ENCODE measurements at regions not wholly inside any gene's neighbourhood (a gene's known extent, or its start where the extent isn't known, plus 50 kb on each side); places are given as distances from the start of the nearest gene placed in this dataset.

DNA sequence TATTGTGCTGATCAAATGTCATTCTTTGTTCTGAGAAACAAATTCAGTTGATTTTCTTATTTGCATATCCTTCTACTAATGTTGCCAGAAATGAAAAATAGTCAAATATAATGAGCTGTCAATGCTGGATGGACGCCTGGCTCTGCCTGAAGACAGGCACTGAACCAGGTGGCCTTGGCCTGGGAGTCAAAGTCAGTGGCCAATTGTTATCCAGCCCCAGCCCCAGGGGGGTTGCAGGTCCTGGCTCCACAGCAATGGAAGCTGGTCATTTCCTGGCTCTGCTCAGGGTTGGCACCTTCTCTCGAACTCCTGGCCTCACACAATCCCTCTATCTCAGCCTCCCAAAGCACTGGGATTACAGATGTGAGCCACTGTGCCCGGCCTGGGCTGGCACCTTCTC lies 176.8 kb upstream of the GLI2 start:
- H3F3A ChIP-seq (ENCODE audit: low read depth), result no peaks in the 10 kb centered on the region
- H3K9me3 Mint-ChIP-seq, result no peaks in the 10 kb centered on the region
- H3K36me3 ChIP-seq, result no peaks in the 10 kb centered on the region
- H3K27ac ChIP-seq, result no peak overlapping the region
- no peak overlapping the region for H3K27ac Mint-ChIP-seq
- peaks cover 12% of the 10 kb centered on the region for H3K4me1 Mint-ChIP-seq
- no peak overlapping the region for H3K9ac ChIP-seq
- TF ChIP-seq EZH2 (IDR thresholded peaks at IDR 0.05) (no peak), EZH2phosphoT487 (IDR thresholded peaks at IDR 0.05) (no peak)
- TF ChIP-seq, protein P1, sequence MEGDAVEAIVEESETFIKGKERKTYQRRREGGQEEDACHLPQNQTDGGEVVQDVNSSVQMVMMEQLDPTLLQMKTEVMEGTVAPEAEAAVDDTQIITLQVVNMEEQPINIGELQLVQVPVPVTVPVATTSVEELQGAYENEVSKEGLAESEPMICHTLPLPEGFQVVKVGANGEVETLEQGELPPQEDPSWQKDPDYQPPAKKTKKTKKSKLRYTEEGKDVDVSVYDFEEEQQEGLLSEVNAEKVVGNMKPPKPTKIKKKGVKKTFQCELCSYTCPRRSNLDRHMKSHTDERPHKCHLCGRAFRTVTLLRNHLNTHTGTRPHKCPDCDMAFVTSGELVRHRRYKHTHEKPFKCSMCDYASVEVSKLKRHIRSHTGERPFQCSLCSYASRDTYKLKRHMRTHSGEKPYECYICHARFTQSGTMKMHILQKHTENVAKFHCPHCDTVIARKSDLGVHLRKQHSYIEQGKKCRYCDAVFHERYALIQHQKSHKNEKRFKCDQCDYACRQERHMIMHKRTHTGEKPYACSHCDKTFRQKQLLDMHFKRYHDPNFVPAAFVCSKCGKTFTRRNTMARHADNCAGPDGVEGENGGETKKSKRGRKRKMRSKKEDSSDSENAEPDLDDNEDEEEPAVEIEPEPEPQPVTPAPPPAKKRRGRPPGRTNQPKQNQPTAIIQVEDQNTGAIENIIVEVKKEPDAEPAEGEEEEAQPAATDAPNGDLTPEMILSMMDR (IDR thresholded peaks at IDR 0.05), result no peak
- DNase-seq (ENCODE audit: low spot score), result no peak
- no peak overlapping the region for H3K4me2 ChIP-seq
- no peak overlapping the region for H3K4me3 ChIP-seq
- no peaks in the 10 kb centered on the region for H3K36me3 Mint-ChIP-seq
- H3K4me1 ChIP-seq, result no peaks in the 10 kb centered on the region
- peaks cover 43% of the 10 kb centered on the region for H3K27me3 ChIP-seq
- H3K9me3 ChIP-seq (ENCODE audit: low read depth), result no peaks in the 10 kb centered on the region
- no peaks in the 10 kb centered on the region for H4K20me1 ChIP-seq (ENCODE audit: low read depth)
- H3K79me2 ChIP-seq (ENCODE audit: low read depth), result no peaks in the 10 kb centered on the region
- peaks cover 26% of the 10 kb centered on the region for H3K27me3 Mint-ChIP-seq (ENCODE audit: insufficient read depth, low read depth)
- H2AFZ ChIP-seq (replicated peaks), result no peak overlapping the region
- H3K4me3 Mint-ChIP-seq, result no peak overlapping the region

DNA sequence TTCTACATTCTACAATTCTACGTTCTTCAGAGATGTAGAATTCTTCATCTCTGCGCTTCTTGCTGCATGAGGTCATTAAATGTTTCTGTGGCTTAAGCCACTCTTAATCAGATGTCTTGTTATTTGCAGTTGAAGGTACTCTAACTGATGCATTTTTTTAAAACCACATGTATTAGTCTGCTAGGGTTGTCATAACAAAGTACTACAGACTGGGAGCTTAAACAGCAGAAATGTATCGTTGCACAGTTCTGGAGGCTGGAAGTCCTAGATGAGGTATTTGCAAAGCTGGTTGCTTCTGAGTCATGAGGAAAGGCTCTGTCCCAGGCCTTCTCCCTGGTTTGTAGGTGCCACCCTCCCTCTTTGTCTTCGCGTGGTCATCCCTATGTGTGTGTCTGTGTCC lies 176.3 kb upstream of the GLI2 start:
- Mint-ChIP-seq H3K36me3 (no peaks in the 10 kb centered on the region), H3K4me3 (no peak overlapping the region), H3K4me1 (peaks cover 15% of the 10 kb centered on the region), H3K27me3 (ENCODE audit: insufficient read depth, low read depth) (peaks cover 27% of the 10 kb centered on the region), H3K9me3 (no peaks in the 10 kb centered on the region), H3K27ac (no peak overlapping the region)
- Histone ChIP-seq H3K36me3 (no peaks in the 10 kb centered on the region), H3K9me3 (ENCODE audit: low read depth) (no peaks in the 10 kb centered on the region), H3K4me2 (no peak overlapping the region), H3K4me3 (no peak overlapping the region), H3K27ac (no peak overlapping the region), H3K79me2 (ENCODE audit: low read depth) (no peaks in the 10 kb centered on the region), H3K27me3 (peaks cover 40% of the 10 kb centered on the region), H3K9ac (no peak overlapping the region), H3K4me1 (peaks cover 4% of the 10 kb centered on the region), H3F3A (ENCODE audit: low read depth) (no peaks in the 10 kb centered on the region), H4K20me1 (ENCODE audit: low read depth) (peaks cover 4% of the 10 kb centered on the region), H2AFZ (replicated peaks) (no peak overlapping the region)
- DNase-seq (ENCODE audit: low spot score), result no peak
- TF ChIP-seq EZH2phosphoT487 (IDR thresholded peaks at IDR 0.05) (no peak), EZH2 (IDR thresholded peaks at IDR 0.05) (no peak)
- TF ChIP-seq, protein P1 (IDR thresholded peaks at IDR 0.05), result no peak

- DNase-seq (ENCODE audit: low spot score), result no peak
- Mint-ChIP-seq H3K27me3 (ENCODE audit: insufficient read depth, low read depth) (peaks cover 25% of the 10 kb centered on the region), H3K36me3 (no peaks in the 10 kb centered on the region), H3K9me3 (no peaks in the 10 kb centered on the region), H3K27ac (no peak overlapping the region), H3K4me3 (no peak overlapping the region), H3K4me1 (peaks cover 18% of the 10 kb centered on the region)
- H2AFZ ChIP-seq (replicated peaks), result no peak overlapping the region
- H3K79me2 ChIP-seq (ENCODE audit: low read depth), result no peaks in the 10 kb centered on the region
- no peaks in the 10 kb centered on the region for H3K36me3 ChIP-seq
- H3F3A ChIP-seq (ENCODE audit: low read depth), result no peaks in the 10 kb centered on the region
- peaks cover 10% of the 10 kb centered on the region for H4K20me1 ChIP-seq (ENCODE audit: low read depth)
- H3K4me1 ChIP-seq, result peaks cover 14% of the 10 kb centered on the region
- H3K27ac ChIP-seq, result no peak overlapping the region
- H3K4me2 ChIP-seq, result no peak overlapping the region
- no peak overlapping the region for H3K4me3 ChIP-seq
- no peak overlapping the region for H3K9ac ChIP-seq
- TF ChIP-seq EZH2 (IDR thresholded peaks at IDR 0.05) (no peak), EZH2phosphoT487 (IDR thresholded peaks at IDR 0.05) (no peak)
- peaks cover 35% of the 10 kb centered on the region for H3K27me3 ChIP-seq
- no peaks in the 10 kb centered on the region for H3K9me3 ChIP-seq (ENCODE audit: low read depth)
Measured at GRCh38 chr2:120560330-120560729, 175.3 kb upstream of the GLI2 start.

DNA sequence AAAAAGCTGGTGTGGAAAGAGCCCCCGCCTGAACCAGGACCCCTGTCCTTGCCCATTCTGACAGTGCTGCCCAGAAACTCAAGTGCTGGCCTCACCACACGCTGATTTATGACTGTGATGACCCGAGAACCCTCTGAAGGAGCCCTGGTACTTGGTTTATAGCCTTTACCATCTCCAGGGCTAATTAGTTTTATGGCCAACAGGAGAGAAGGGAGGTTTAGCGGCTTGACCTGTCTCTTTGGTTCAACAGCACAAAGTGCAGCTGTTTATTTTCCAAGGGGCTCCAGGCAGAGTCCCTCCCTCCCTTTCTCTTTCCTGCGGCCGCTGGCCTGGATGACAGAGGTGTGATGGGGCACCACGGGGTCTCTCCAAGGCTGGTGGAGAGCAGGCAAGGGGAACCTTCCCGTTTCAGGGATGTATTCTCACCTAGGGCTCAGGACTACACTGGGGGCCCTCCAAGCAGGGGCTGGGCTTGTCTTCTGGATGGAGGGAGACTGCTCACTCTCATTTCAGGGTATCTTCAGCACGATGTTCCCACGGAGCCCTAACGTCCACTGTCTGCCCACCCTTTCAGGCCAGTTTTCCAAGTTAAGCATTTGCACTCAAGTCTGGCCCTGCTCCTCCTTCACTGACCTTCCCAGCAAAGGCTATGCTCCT lies 174.2 kb upstream of the GLI2 start:
- peaks cover 17% of the 10 kb centered on the region for H3K4me1 ChIP-seq
- no peaks in the 10 kb centered on the region for H3F3A ChIP-seq (ENCODE audit: low read depth)
- no peak overlapping the region for H3K4me2 ChIP-seq
- H3K9me3 Mint-ChIP-seq, result no peaks in the 10 kb centered on the region
- no peak for DNase-seq (ENCODE audit: low spot score)
- no peaks in the 10 kb centered on the region for H3K79me2 ChIP-seq (ENCODE audit: low read depth)
- peaks cover 10% of the 10 kb centered on the region for H4K20me1 ChIP-seq (ENCODE audit: low read depth)
- no peak overlapping the region for H3K4me3 ChIP-seq
- no peak overlapping the region for H3K27ac Mint-ChIP-seq
- H2AFZ ChIP-seq (replicated peaks), result no peak overlapping the region
- H3K4me1 Mint-ChIP-seq, result peaks cover 30% of the 10 kb centered on the region
- peaks cover 22% of the 10 kb centered on the region for H3K27me3 Mint-ChIP-seq (ENCODE audit: insufficient read depth, low read depth)
- H3K36me3 ChIP-seq, result no peaks in the 10 kb centered on the region
- H3K9ac ChIP-seq, result no peak overlapping the region
- no peak overlapping the region for H3K4me3 Mint-ChIP-seq
- H3K27me3 ChIP-seq, result peaks cover 23% of the 10 kb centered on the region
- TF ChIP-seq, protein P1 (IDR thresholded peaks at IDR 0.05), result no peak
- no peak for TF ChIP-seq EZH2 (IDR thresholded peaks at IDR 0.05)
- TF ChIP-seq EZH2phosphoT487 (IDR thresholded peaks at IDR 0.05), result no peak
- H3K27ac ChIP-seq, result no peak overlapping the region
- H3K9me3 ChIP-seq (ENCODE audit: low read depth), result no peaks in the 10 kb centered on the region
- H3K36me3 Mint-ChIP-seq, result no peaks in the 10 kb centered on the region
